Spleen (tissue), 7 donors: ENCODE measurements at regions not wholly inside any gene's neighbourhood (a gene's known extent, or its start where the extent isn't known, plus 50 kb on each side); places are given as distances from the start of the nearest gene placed in this dataset.

Experiments used
- CTCF ChIP-seq, 11 experiments: fragments of 200-600 bp in 7 of 11; fragments of 450-650 bp in 4 of 11; sonication (generic) in 4 of 11; IDR thresholded peaks in 8 of 11; conservative IDR thresholded peaks in 3 of 11; 1 replicate in 7 of 11; 2 replicates in 4 of 11; pipeline versions ENCODE4 v1.4.0 to v1.8.0; 2016 to 2021; ENCODE audit warnings: antibody characterized with exemption in 11 of 11, inconsistent platforms in 4 of 11, mild to moderate bottlenecking in 1 of 11
- POLR2A ChIP-seq, 3 donors: fragments of 450-650 bp; IDR thresholded peaks; one replicate each; pipeline ENCODE4 v1.5.1; 2017; ENCODE audit warnings: antibody characterized with exemption in 3 of 3, mild to moderate bottlenecking in 1 of 3
- donor health status: DM: no; HTN: no; CAD: no; lungs with moderate emphysema.
- donor health status: DM: no; HTN: no; CAD: no.
- donor health status: DM: no; HTN: no; CAD: no.

- TF ChIP-seq CTCF (IDR thresholded peaks at IDR 0.05 in 8 of 11, conservative IDR thresholded peaks at IDR 0.05 in 3 of 11) (no peak), POLR2A (IDR thresholded peaks at IDR 0.05) (no peak)
Measured at GRCh38 chr12:107415071-107415470, 270.5 kb upstream of the PWP1 start.
